Osteoblast (primary cell): ENCODE measurements at regions not wholly inside any gene's neighbourhood (a gene's known extent, or its start where the extent isn't known, plus 50 kb on each side); places are given as distances from the start of the nearest gene placed in this dataset.
"Not testable (repeated sequence)": the region's sequence is repeated elsewhere in the genome, so short reads cannot be mapped to it uniquely, and the experiment has no call there.

Source experiments
- DNase-seq: peaks from one replicate; pipeline ENCODE4 v3.0.0; 2011; ENCODE audit warnings: low spot score, mixed read lengths; ENCODE audit not compliant: insufficient read length; ENCODE audit errors: missing footprints
- H2AFZ ChIP-seq: 2 replicates; pipeline ENCODE4 v1.6.0; 2011; ENCODE audit warnings: mild to moderate bottlenecking, low read length
- H3K27ac ChIP-seq: 2 replicates; pipeline ENCODE4 v1.5.1; 2011; ENCODE audit warnings: mild to moderate bottlenecking, low read depth, low read length, moderate library complexity
- H3K27me3 ChIP-seq: 2 replicates; pipeline ENCODE4 v1.6.0; 2012; ENCODE audit warnings: mild to moderate bottlenecking, control low read depth, inconsistent platforms, low read length, moderate library complexity; ENCODE audit not compliant: insufficient read depth
- H3K36me3 ChIP-seq: 2 replicates; pipeline ENCODE4 v1.5.1; 2011; ENCODE audit warnings: mild to moderate bottlenecking, low read length, control low read depth, moderate library complexity; ENCODE audit not compliant: insufficient read depth
- H3K4me1 ChIP-seq: 2 replicates; pipeline ENCODE4 v1.5.1; 2011; ENCODE audit warnings: mild to moderate bottlenecking, low read length, control low read depth, moderate library complexity; ENCODE audit not compliant: insufficient read depth
- H3K4me2 ChIP-seq: 2 replicates; pipeline ENCODE4 v1.6.0; 2011; ENCODE audit warnings: mild to moderate bottlenecking, low read length; ENCODE audit not compliant: insufficient read depth
- H3K4me3 ChIP-seq: fragments of 200-600 bp; sonication (generic); 3 replicates; pipeline ENCODE4 v1.5.1; 2012; ENCODE audit warnings: mild to moderate bottlenecking, low read length, inconsistent platforms; ENCODE audit not compliant: insufficient read depth
- H3K79me2 ChIP-seq: 2 replicates; pipeline ENCODE4 v1.6.0; 2012; ENCODE audit warnings: mild to moderate bottlenecking, low read length, control low read depth, inconsistent platforms; ENCODE audit not compliant: insufficient read depth
- H3K9me3 ChIP-seq: 2 replicates; pipeline ENCODE4 v1.5.1; 2011; ENCODE audit warnings: low read depth, low read length, control low read depth
- H4K20me1 ChIP-seq: 2 replicates; pipeline ENCODE4 v1.6.0; 2012; ENCODE audit warnings: mild to moderate bottlenecking, low read length, control low read depth; ENCODE audit not compliant: insufficient read depth
- CTCF ChIP-seq: IDR thresholded peaks from 2 replicates; pipeline ENCODE4 v1.5.1; 2011; ENCODE audit warnings: mild to moderate bottlenecking, low read depth, low read length, moderate library complexity; ENCODE audit errors: extremely low read depth

GRCh38 chr4:38530486-38530885, 133.5 kb upstream of the KLF3 start:
- TF ChIP-seq CTCF, result no peak
- Histone ChIP-seq H3K36me3 (no peaks in the 10 kb centered on the region), H3K4me3 (no peak overlapping the region), H4K20me1 (no peaks in the 10 kb centered on the region), H2AFZ (no peak overlapping the region), H3K9me3 (no peaks in the 10 kb centered on the region), H3K27ac (no peak overlapping the region), H3K4me2 (no peak overlapping the region), H3K4me1 (no peaks in the 10 kb centered on the region), H3K79me2 (no peaks in the 10 kb centered on the region), H3K27me3 (peaks cover 5% of the 10 kb centered on the region)
- DNase-seq, result no peak

DNA sequence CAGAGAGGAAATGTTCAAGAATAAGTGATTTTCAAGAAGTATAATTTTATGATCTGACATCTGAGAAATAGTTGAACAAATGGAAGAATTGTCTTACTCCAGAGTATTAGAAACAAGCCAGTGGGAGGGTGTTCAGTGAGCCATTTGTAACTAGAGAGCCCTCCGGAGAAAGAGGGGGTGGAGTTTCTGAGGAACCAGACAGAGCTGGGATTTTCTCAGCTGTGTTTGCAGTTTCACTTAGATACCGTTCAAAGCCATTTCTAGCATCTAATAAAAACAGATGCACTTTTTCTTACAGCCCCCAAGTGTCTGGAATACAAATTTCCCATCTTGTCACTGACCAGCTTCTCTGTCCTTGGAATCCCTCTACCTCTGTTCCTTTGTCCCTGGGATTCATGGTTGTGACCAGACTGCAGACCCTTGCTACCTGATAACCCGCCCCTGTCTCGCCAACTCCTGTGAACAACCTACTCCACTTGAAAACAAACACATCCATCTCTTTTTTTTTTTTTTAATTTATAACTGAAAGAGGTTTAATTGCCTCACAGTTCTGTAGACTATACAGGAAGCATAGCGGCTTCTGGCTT, 132.8 kb upstream of the KLF3 start:
- H3K27me3 ChIP-seq, result peaks cover 5% of the 10 kb centered on the region

DNA sequence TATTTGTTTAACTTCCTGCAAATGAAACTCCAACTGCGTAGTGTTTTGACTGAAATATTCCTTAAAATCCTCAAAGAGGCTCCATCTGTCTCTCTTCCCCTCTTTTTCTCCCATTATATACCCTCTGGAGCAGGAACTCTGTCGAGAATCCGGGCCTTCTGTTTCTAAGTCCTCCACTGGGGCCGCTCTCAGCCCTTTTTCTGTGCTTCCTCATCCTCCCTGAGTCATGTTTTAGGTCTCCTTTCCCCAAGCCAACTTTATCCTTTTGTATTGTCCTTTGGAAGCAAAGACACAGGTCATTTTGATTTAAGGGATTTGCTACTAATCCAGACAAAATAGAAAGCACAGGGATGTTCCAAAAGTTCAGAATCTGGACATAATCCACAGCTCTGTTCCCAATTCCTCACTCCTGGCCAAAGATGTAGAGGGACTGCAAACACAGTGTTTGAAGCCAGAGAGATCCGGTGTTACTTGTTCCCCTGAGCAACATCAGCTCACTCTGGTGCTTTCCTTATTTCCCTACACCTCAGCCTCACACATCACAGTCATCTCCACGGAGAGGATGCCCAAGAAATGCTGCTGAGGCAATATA, 131.0 kb upstream of the KLF3 start:
- no peak overlapping the region for H3K4me2 ChIP-seq
- H3K9me3 ChIP-seq, result no peaks in the 10 kb centered on the region
- H4K20me1 ChIP-seq, result no peaks in the 10 kb centered on the region
- TF ChIP-seq CTCF, result no peak
- no peak for DNase-seq
- H3K79me2 ChIP-seq, result no peaks in the 10 kb centered on the region
- peaks cover 5% of the 10 kb centered on the region for H3K27me3 ChIP-seq
- H3K36me3 ChIP-seq, result no peaks in the 10 kb centered on the region
- no peak overlapping the region for H3K4me3 ChIP-seq
- no peaks in the 10 kb centered on the region for H3K4me1 ChIP-seq
- H3K27ac ChIP-seq, result no peak overlapping the region
- H2AFZ ChIP-seq, result no peak overlapping the region

More for the DNA sequence above, 132.8 kb upstream of the KLF3 start:
- Histone ChIP-seq H3K9me3 (no peaks in the 10 kb centered on the region), H3K4me1 (no peaks in the 10 kb centered on the region), H3K27ac (no peak overlapping the region), H3K4me3 (no peak overlapping the region), H4K20me1 (no peaks in the 10 kb centered on the region), H3K79me2 (no peaks in the 10 kb centered on the region), H3K36me3 (no peaks in the 10 kb centered on the region), H3K4me2 (peak overlapping the region; percentile 32), H2AFZ (no peak overlapping the region)
- peak; percentile 54 for DNase-seq
- no peak for TF ChIP-seq CTCF

DNA sequence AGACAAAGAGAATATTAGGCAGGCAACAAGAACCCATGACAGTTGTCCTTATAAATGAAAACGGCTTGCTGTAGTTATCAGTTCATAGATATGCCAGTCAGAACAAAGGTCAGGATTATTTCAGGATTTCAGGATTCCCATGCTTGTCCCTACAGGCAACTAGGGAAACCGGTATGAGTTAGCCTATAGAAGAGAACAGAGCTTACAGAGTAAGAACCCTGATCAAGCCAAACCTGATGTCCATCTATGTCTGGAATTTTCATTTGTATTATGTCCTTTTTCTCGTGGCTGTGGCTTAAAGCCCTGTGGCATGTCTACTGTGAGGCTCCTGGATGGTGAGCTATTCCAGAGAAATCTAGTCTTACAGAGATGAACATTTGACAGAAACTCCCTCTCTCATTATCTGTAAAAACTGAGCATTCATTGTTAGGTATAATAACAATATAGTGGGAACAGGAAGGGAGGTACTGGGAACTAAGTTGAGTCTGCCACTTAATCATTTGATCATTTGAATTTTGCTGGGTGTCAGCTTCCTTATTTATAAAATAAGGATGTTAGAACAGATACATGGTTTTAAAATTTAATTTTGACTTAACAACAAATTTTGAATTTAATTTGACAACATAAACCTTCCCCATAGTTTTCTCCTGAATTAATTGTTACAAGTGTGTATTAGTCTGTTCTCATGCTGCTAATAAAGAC, 129.5 kb upstream of the KLF3 start:
- no peak for TF ChIP-seq CTCF
- no peaks in the 10 kb centered on the region for H4K20me1 ChIP-seq
- no peaks in the 10 kb centered on the region for H3K4me1 ChIP-seq

GRCh38 chr4:38535071-38535470, 128.9 kb upstream of the KLF3 start:
- H3K9me3 ChIP-seq, H2AFZ ChIP-seq, H3K4me3 ChIP-seq, H3K4me1 ChIP-seq, H3K36me3 ChIP-seq, H4K20me1 ChIP-seq, H3K27ac ChIP-seq, H3K27me3 ChIP-seq, DNase-seq, H3K4me2 ChIP-seq, H3K79me2 ChIP-seq: not testable (repeated sequence)

More for the DNA sequence above, 129.5 kb upstream of the KLF3 start:
- Histone ChIP-seq H3K27me3 (peaks cover 5% of the 10 kb centered on the region), H3K9me3 (no peaks in the 10 kb centered on the region), H3K4me3 (no peak overlapping the region), H3K79me2 (no peaks in the 10 kb centered on the region), H2AFZ (no peak overlapping the region), H3K27ac (no peak overlapping the region), H3K4me2 (no peak overlapping the region), H3K36me3 (no peaks in the 10 kb centered on the region)
- no peak for DNase-seq
